Endodermal cell (in vitro differentiated cells): ENCODE measurements at regions not wholly inside any gene's neighbourhood (a gene's known extent, or its start where the extent isn't known, plus 50 kb on each side); places are given as distances from the start of the nearest gene placed in this dataset.
A peak's percentile ranks its signal among the peaks of the same experiment; 100 is the strongest.
"Not testable (repeated sequence)": the region's sequence is repeated elsewhere in the genome, so short reads cannot be mapped to it uniquely, and the experiment has no call there.

Source experiments
- DNase-seq: peaks from one replicate; pipeline ENCODE4 v3.0.0-alpha.2; 2017
- H3K27ac ChIP-seq: 2 replicates; pipeline ENCODE4 v1.5.1; 2013; ENCODE audit warnings: mild to moderate bottlenecking, low read depth, low read length, moderate library complexity
- H3K27me3 ChIP-seq: 2 replicates; pipeline ENCODE4 v1.6.1; 2013; ENCODE audit warnings: mild to moderate bottlenecking, low read length, moderate library complexity; ENCODE audit not compliant: insufficient read depth, control insufficient read depth, poor library complexity, severe bottlenecking
- H3K36me3 ChIP-seq: 2 replicates; pipeline ENCODE4 v1.7.0; 2013; ENCODE audit warnings: mild to moderate bottlenecking, low read length, moderate library complexity; ENCODE audit not compliant: control insufficient read depth, insufficient read depth
- H3K4me1 ChIP-seq: one replicate; pipeline ENCODE4 v1.7.0; 2013; ENCODE audit warnings: low read length; ENCODE audit not compliant: control insufficient read depth, insufficient read depth
- H3K4me3 ChIP-seq: 2 replicates; pipeline ENCODE4 v1.5.1; 2013; ENCODE audit warnings: mild to moderate bottlenecking, low read length, moderate library complexity
- H3K9ac ChIP-seq: 2 replicates; pipeline ENCODE4 v1.6.1; 2013; ENCODE audit warnings: mild to moderate bottlenecking, low read length, moderate library complexity; ENCODE audit not compliant: poor library complexity, severe bottlenecking; ENCODE audit errors: extremely low read depth
- H3K9me3 ChIP-seq: 2 replicates; pipeline ENCODE4 v1.6.1; 2013; ENCODE audit warnings: mild to moderate bottlenecking, low read length, moderate library complexity; ENCODE audit not compliant: control insufficient read depth
- H3K27ac Mint-ChIP-seq: 2 replicates; pipeline ENCODE4 v1.8.0; 2020; ENCODE audit warnings: mixed read lengths
- H3K27me3 Mint-ChIP-seq: 2 replicates; pipeline ENCODE4 v1.8.0; 2021; ENCODE audit warnings: mild to moderate bottlenecking, mixed read lengths; ENCODE audit not compliant: insufficient read depth
- H3K36me3 Mint-ChIP-seq: 2 replicates; pipeline ENCODE4 v1.8.0; 2020; ENCODE audit warnings: low read depth, mixed read lengths
- H3K4me1 Mint-ChIP-seq: 2 replicates; pipeline ENCODE4 v1.8.0; 2020; ENCODE audit warnings: mixed read lengths
- H3K4me3 Mint-ChIP-seq: 2 replicates; pipeline ENCODE4 v1.8.0; 2020; ENCODE audit warnings: mild to moderate bottlenecking, moderate library complexity, mixed read lengths
- H3K9me3 Mint-ChIP-seq: 2 replicates; pipeline ENCODE4 v1.8.0; 2020; ENCODE audit warnings: mild to moderate bottlenecking, mixed read lengths
- WGBS, 2 experiments: methylation state at CpG; one replicate each; pipeline versions ENCODE4 v1.1.5 to v1.1.7; 2013; ENCODE audit warnings: missing lambda C conversion rate in 2 of 2, mixed read lengths in 1 of 2; ENCODE audit not compliant: insufficient coverage in 1 of 2, insufficient read length in 1 of 2; 5-methylcytosine and 5-hydroxymethylcytosine counted together
- TF ChIP-seq, protein P1 (sequence below): fragments of 200-600 bp; sonication (generic); conservative IDR thresholded peaks from 2 replicates; pipeline ENCODE4 v1.5.0; 2021; ENCODE audit warnings: antibody characterized with exemption, mild to moderate bottlenecking

DNA sequence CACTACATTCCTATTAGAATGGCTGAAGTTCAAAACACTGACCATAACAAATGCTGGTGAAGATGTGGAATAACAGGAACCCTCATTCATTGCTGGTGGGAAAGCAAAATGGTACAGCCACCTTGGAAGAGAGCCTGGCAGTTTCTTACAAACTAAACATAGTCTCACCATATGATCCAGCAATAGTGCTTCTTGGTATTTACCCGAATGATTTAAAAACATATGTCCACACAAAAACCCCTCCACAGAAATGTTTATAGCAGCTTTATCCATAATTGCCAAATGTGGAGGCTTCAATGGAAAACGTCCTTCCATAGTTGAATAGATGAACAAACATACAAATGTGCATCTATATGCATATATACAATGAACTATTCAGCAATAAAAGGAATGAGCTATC is 330.8 kb downstream of the BTBD3 start:
- no peak overlapping the region for H3K4me3 ChIP-seq
- no peak overlapping the region for H3K27ac Mint-ChIP-seq
- DNase-seq = no peak
- no peaks in the 10 kb centered on the region for H3K27me3 Mint-ChIP-seq
- no peaks in the 10 kb centered on the region for H3K4me1 ChIP-seq
- H3K9me3 ChIP-seq = no peaks in the 10 kb centered on the region
- H3K27me3 ChIP-seq = no peaks in the 10 kb centered on the region
- no peaks in the 10 kb centered on the region for H3K36me3 ChIP-seq
- no peaks in the 10 kb centered on the region for H3K9me3 Mint-ChIP-seq
- TF ChIP-seq, protein P1, sequence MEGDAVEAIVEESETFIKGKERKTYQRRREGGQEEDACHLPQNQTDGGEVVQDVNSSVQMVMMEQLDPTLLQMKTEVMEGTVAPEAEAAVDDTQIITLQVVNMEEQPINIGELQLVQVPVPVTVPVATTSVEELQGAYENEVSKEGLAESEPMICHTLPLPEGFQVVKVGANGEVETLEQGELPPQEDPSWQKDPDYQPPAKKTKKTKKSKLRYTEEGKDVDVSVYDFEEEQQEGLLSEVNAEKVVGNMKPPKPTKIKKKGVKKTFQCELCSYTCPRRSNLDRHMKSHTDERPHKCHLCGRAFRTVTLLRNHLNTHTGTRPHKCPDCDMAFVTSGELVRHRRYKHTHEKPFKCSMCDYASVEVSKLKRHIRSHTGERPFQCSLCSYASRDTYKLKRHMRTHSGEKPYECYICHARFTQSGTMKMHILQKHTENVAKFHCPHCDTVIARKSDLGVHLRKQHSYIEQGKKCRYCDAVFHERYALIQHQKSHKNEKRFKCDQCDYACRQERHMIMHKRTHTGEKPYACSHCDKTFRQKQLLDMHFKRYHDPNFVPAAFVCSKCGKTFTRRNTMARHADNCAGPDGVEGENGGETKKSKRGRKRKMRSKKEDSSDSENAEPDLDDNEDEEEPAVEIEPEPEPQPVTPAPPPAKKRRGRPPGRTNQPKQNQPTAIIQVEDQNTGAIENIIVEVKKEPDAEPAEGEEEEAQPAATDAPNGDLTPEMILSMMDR = no peak
- no peak overlapping the region for H3K4me3 Mint-ChIP-seq
- H3K27ac ChIP-seq = no peak overlapping the region
- H3K9ac ChIP-seq = no peak overlapping the region
- peaks cover 8% of the 10 kb centered on the region for H3K4me1 Mint-ChIP-seq
- H3K36me3 Mint-ChIP-seq = no peaks in the 10 kb centered on the region
- 80 to 93% methylated on average over 1 to 2 of the region's 2 CpGs for WGBS, 2 experiments

DNA sequence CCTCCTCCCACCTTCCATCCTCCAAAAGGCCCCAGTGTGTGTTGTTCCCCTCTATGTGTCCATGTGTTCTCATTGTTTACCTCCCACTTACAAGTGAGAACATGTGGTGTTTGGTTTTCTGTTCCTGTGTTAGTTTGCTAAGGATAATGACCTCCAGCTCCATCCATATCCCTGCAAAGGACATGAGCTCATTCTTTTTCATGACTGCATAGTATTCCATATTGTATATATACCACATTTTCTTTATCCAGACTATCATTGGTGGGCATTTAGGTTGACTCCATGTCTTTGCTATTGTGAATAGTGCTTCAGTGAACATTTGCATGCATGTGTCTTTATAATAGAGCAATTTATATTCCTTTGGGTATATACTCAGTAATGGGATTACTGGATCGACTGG is 333.0 kb downstream of the BTBD3 start:
- not testable (repeated sequence) for H3K9me3 ChIP-seq

DNA sequence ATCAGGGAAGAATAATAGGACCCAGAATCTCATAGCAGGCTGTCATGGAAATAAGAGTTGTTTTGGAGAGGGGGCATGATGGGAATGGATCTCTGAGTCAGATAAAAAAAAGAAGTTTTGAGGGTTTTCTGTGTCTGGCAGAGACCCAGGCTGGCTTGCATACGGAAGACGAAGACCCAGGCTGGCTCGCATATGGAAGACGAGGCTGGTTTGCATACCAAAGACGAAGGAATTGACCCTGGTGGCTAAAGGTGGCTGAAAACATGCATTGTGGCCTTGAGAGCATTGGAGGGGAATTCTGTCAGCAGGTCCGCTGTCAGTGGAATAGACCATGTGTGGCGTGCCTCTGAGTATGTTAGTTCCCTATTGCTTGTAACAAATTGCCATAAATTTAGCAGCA is 335.1 kb downstream of the BTBD3 start:
- WGBS, 2 experiments = 65% methylated on average over 7 of the region's 7 CpGs; no CpG with 5 or more reads in 1 of the 2 experiments
- no peaks in the 10 kb centered on the region for H3K9me3 Mint-ChIP-seq
- H3K27me3 Mint-ChIP-seq = no peaks in the 10 kb centered on the region
- Histone ChIP-seq H3K9me3 (no peaks in the 10 kb centered on the region), H3K27me3 (no peaks in the 10 kb centered on the region), H3K4me1 (no peaks in the 10 kb centered on the region), H3K4me3 (no peak overlapping the region), H3K36me3 (no peaks in the 10 kb centered on the region), H3K27ac (no peak overlapping the region), H3K9ac (no peak overlapping the region)
- peaks cover 10% of the 10 kb centered on the region for H3K4me1 Mint-ChIP-seq
- no peak overlapping the region for H3K27ac Mint-ChIP-seq
- H3K36me3 Mint-ChIP-seq = no peaks in the 10 kb centered on the region
- H3K4me3 Mint-ChIP-seq = no peak overlapping the region
- TF ChIP-seq, protein P1 = no peak
- DNase-seq = peak; percentile 67

More for the DNA sequence above, 333.0 kb downstream of the BTBD3 start:
- H3K27me3 ChIP-seq, H3K36me3 Mint-ChIP-seq, H3K9me3 Mint-ChIP-seq, H3K36me3 ChIP-seq, H3K27me3 Mint-ChIP-seq, DNase-seq, H3K4me3 ChIP-seq, H3K27ac ChIP-seq, H3K27ac Mint-ChIP-seq, H3K4me1 ChIP-seq, H3K9ac ChIP-seq, H3K4me3 Mint-ChIP-seq: not testable (repeated sequence)
- 89% methylated on average over 1 of the region's 1 CpG; no CpG with 5 or more reads in 1 of the 2 experiments for WGBS, 2 experiments
- peaks cover 12% of the 10 kb centered on the region for H3K4me1 Mint-ChIP-seq

DNA sequence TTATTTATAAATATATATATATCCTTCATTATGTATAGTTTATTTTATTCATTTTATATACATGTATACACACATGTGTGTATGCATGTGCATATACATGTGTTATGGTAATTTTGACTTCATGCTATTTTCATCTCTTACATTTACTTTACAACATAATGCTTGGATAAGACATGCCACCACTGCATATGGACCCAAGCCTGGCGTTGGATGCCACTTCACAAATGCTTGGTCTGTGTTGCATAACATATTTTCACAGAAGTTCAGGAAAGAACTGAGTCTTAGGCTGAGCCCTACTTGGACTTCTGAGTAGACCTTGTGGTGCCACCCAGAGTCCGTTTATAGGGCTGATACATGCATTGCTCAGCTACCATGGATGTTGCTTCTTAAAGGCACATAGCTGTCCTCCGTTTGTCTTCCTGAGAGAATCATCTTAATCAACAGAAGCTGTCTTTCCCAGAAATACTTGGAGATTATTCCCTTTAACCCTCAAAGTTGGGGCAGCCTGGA is 337.8 kb downstream of the BTBD3 start:
- Histone ChIP-seq H3K4me1 (no peaks in the 10 kb centered on the region), H3K36me3 (no peaks in the 10 kb centered on the region), H3K4me3 (no peak overlapping the region), H3K9me3 (no peaks in the 10 kb centered on the region), H3K9ac (no peak overlapping the region), H3K27ac (no peak overlapping the region), H3K27me3 (no peaks in the 10 kb centered on the region)
- Mint-ChIP-seq H3K4me1 (peaks cover 9% of the 10 kb centered on the region), H3K4me3 (no peak overlapping the region), H3K9me3 (no peaks in the 10 kb centered on the region), H3K27me3 (no peaks in the 10 kb centered on the region), H3K36me3 (no peaks in the 10 kb centered on the region), H3K27ac (no peak overlapping the region)
- no peak for DNase-seq
- 84 to 96% methylated on average over 3 of the region's 3 CpGs for WGBS, 2 experiments
- TF ChIP-seq, protein P1 = no peak
